ENCODE measurements at regions not wholly inside any gene's neighbourhood (a gene's known extent, or its start where the extent isn't known, plus 50 kb on each side); places are given as distances from the start of the nearest gene placed in this dataset.
A peak's percentile ranks its signal among the peaks of the same experiment; 100 is the strongest.

- DNase-seq (ENCODE audit: low read depth, low spot score) (no peak), FAIRE-seq (no peak)
- Histone ChIP-seq H3K9me3 (replicated peaks; ENCODE audit: control insufficient read depth, insufficient read depth, low read length) (no peaks in the 10 kb centered on the region), H4K20me1 (replicated peaks; ENCODE audit: control insufficient read depth, extremely low read depth, insufficient read depth, low read length) (no peaks in the 10 kb centered on the region), H3K4me3 (replicated peaks in 1 of 3; ENCODE audit: insufficient read depth in 1 of 3, low read depth in 1 of 3, low read length in 3 of 3) (no peak overlapping the region), H3K36me3 (ENCODE audit: control insufficient read depth in 2 of 2, extremely low read depth in 1 of 2, insufficient read depth in 2 of 2, low read length in 2 of 2) (no peaks in the 10 kb centered on the region), H3K27me3 (ENCODE audit: control insufficient read depth in 2 of 2, insufficient read depth in 2 of 2, low read length in 2 of 2) (no peaks in the 10 kb centered on the region), H2AFZ (ENCODE audit: low read depth, low read length) (no peak overlapping the region), H3K4me1 (ENCODE audit: control insufficient read depth, extremely low read depth, insufficient read depth, low read length) (peaks cover 57% of the 10 kb centered on the region), H3K4me2 (ENCODE audit: insufficient read depth, low read length) (peak overlapping the region; percentile 7), H3K79me2 (ENCODE audit: control insufficient read depth, insufficient read depth, low read length) (no peaks in the 10 kb centered on the region), H3K27ac (ENCODE audit: insufficient read depth, low read depth, low read length) (peak overlapping the region; percentile 98), H3K9me1 (replicated peaks; ENCODE audit: control insufficient read depth, extremely low read depth, insufficient read depth, low read length) (no peaks in the 10 kb centered on the region), H3K9ac (replicated peaks; ENCODE audit: extremely low read depth, insufficient read depth, low read length) (peak overlapping the region; percentile 79)
- POLR2A ChIA-PET, result interaction anchor here (0.9 to 2.0 kb wide), 9 partner anchors 67 to 434 kb away, joined by 3 to 31 read pairs (median 4); partner anchors contain the start of gene THBS1
- CTCF ChIA-PET, result interaction anchor here (0.7 to 2.8 kb wide), 14 partner anchors 8 to 731 kb away, joined by 3 to 19 read pairs (median 4); partner anchors contain the start of gene THBS1
- dilution Hi-C loops (cut with MboI; ENCODE audit: extremely low pct_ligation_motif_present, low sequenced_read_pairs), result no loop called here
- intact Hi-C loops (cut with micrococcal nuclease), result loop anchor here (1.0 to 5.0 kb wide), 12 partner anchors 42 to 602 kb away; no protein-coding TSS in a partner anchor
- BruUV-seq (replicated peaks), result TSS peak; percentile 97
- no peak for TF ChIP-seq CTCF (IDR thresholded peaks at IDR 0.05; ENCODE audit: extremely low read depth in 1 of 2, insufficient read depth in 1 of 2, low read depth in 1 of 2, low read length in 2 of 2)
- TF ChIP-seq FOS (IDR thresholded peaks at IDR 0.05; ENCODE audit: borderline replicate concordance, insufficient read depth, low read length), result no peak
- TF ChIP-seq POLR2A (IDR thresholded peaks at IDR 0.05; ENCODE audit: low read depth, low read length), result peak; percentile 49
Measured at GRCh38 chr15:39430389-39430788, 150.5 kb upstream of the THBS1 start.

DNA sequence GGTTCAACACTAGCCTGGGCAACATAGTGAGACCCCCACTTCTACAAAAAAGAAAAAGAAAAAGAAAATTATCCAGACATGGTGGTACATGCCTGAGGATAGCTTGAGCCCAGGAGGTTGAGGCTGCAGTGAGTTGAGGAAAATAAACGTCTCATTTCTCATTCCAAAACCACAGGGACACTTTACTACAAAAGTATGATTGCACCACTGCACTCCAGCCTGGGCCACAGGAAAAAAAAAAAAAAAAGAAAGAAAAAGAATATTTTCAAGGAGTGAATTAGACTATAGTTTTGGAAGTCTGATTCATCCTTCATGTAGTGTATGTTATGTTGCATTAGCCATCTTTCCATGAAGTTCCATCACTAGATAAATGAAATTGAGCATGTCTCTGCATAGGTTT is 149.5 kb upstream of the THBS1 start:
- no peaks in the 10 kb centered on the region for H3K9me3 ChIP-seq (replicated peaks; ENCODE audit: control insufficient read depth, insufficient read depth, low read length)
- dilution Hi-C loops (cut with MboI; ENCODE audit: extremely low pct_ligation_motif_present, low sequenced_read_pairs), result no loop called here
- FAIRE-seq (no peak), DNase-seq (ENCODE audit: low read depth, low spot score) (no peak)
- no peaks in the 10 kb centered on the region for H4K20me1 ChIP-seq (replicated peaks; ENCODE audit: control insufficient read depth, extremely low read depth, insufficient read depth, low read length)
- POLR2A ChIA-PET, result interaction anchor here (1.9 kb wide), 1 partner anchor 291 kb away, joined by 7 read pairs; no protein-coding TSS in a partner anchor
- H3K79me2 ChIP-seq (ENCODE audit: control insufficient read depth, insufficient read depth, low read length), result no peaks in the 10 kb centered on the region
- BruUV-seq (replicated peaks), result no TSS peak
- H3K4me3 ChIP-seq (replicated peaks in 1 of 3; ENCODE audit: insufficient read depth in 1 of 3, low read depth in 1 of 3, low read length in 3 of 3), result no peak overlapping the region
- H3K9me1 ChIP-seq (replicated peaks; ENCODE audit: control insufficient read depth, extremely low read depth, insufficient read depth, low read length), result no peaks in the 10 kb centered on the region
- no peaks in the 10 kb centered on the region for H3K36me3 ChIP-seq (ENCODE audit: control insufficient read depth in 2 of 2, extremely low read depth in 1 of 2, insufficient read depth in 2 of 2, low read length in 2 of 2)
- TF ChIP-seq JUN (IDR thresholded peaks at IDR 0.05; ENCODE audit: borderline replicate concordance, insufficient read depth, insufficient read length, low read depth) (no peak), POLR2AphosphoS5 (IDR thresholded peaks at IDR 0.05; ENCODE audit: insufficient read depth, low read depth, low read length) (no peak), GATA2 (IDR thresholded peaks at IDR 0.05; ENCODE audit: insufficient read depth, insufficient read length, low read depth, low read length) (no peak), POLR2A (IDR thresholded peaks at IDR 0.05; ENCODE audit: low read depth, low read length) (no peak), FOS (IDR thresholded peaks at IDR 0.05; ENCODE audit: borderline replicate concordance, insufficient read depth, low read length) (no peak), EZH2 (IDR thresholded peaks at IDR 0.05; ENCODE audit: borderline replicate concordance, low read depth, low read length, severe bottlenecking) (no peak), CTCF (IDR thresholded peaks at IDR 0.05; ENCODE audit: extremely low read depth in 1 of 2, insufficient read depth in 1 of 2, low read depth in 1 of 2, low read length in 2 of 2) (no peak), MYC (IDR thresholded peaks at IDR 0.05; ENCODE audit: low read depth, low read length) (no peak)
- TF ChIP-seq, protein P1, sequence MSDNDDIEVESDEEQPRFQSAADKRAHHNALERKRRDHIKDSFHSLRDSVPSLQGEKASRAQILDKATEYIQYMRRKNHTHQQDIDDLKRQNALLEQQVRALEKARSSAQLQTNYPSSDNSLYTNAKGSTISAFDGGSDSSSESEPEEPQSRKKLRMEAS (IDR thresholded peaks at IDR 0.05; ENCODE audit: insufficient read depth, insufficient read length), result no peak
- no peak overlapping the region for H2AFZ ChIP-seq (ENCODE audit: low read depth, low read length)
- no peak overlapping the region for H3K4me2 ChIP-seq (ENCODE audit: insufficient read depth, low read length)
- peaks cover 60% of the 10 kb centered on the region for H3K4me1 ChIP-seq (ENCODE audit: control insufficient read depth, extremely low read depth, insufficient read depth, low read length)
- CTCF ChIA-PET, result interaction anchor here (1.3 to 2.8 kb wide), 6 partner anchors 19 to 724 kb away, joined by 3 to 19 read pairs (median 6); partner anchors contain the start of gene THBS1
- no peak overlapping the region for H3K9ac ChIP-seq (replicated peaks; ENCODE audit: extremely low read depth, insufficient read depth, low read length)
- H3K27ac ChIP-seq (ENCODE audit: insufficient read depth, low read depth, low read length), result peak overlapping the region; percentile 98
- intact Hi-C loops (cut with micrococcal nuclease), result loop anchor here (2.0 to 5.0 kb wide), 2 partner anchors 41 to 603 kb away; no protein-coding TSS in a partner anchor
- no peaks in the 10 kb centered on the region for H3K27me3 ChIP-seq (ENCODE audit: control insufficient read depth in 2 of 2, insufficient read depth in 2 of 2, low read length in 2 of 2)

Measured in endothelial cell of umbilical vein (primary cell).